Erythroblast (primary cell): ENCODE measurements at regions not wholly inside any gene's neighbourhood (a gene's known extent, or its start where the extent isn't known, plus 50 kb on each side); places are given as distances from the start of the nearest gene placed in this dataset.

ENCODE experiments used
- DNase-seq, 2 experiments: peaks; one replicate each; lab custom pipeline; 2025; lab: John Stamatoyannopoulos, UW
- GATA1 ChIP-seq: IDR thresholded peaks from 2 replicates; pipeline ENCODE4 v1.6.1; 2011; ENCODE audit warnings: low read depth, mild to moderate bottlenecking, control low read depth, low read length, moderate library complexity
- POLR2A ChIP-seq: IDR thresholded peaks from 2 replicates; pipeline ENCODE4 v1.6.1; 2011; ENCODE audit warnings: mild to moderate bottlenecking, low read length

DNA sequence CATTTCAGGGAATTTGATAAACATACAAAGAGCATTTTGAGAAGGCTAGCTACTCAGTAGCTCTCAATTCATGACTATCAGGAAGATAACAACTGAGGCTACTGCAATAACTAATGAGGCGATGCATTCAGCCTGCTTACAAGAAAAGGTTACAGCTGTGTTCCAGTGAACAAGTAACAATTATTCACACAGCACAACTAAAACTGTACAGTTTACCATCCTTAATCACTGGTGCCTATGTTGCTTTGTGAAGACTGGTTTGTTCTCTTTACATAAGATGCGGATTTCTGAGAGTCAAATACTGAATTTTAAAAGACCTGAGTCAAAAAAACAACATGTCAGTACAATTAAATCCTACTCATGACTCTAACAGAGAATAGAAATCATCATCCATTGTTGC lies 526.3 kb downstream of the OTOL1 start:
- no peak for TF ChIP-seq POLR2A
- no peak for TF ChIP-seq GATA1
- no peak for DNase-seq

DNA sequence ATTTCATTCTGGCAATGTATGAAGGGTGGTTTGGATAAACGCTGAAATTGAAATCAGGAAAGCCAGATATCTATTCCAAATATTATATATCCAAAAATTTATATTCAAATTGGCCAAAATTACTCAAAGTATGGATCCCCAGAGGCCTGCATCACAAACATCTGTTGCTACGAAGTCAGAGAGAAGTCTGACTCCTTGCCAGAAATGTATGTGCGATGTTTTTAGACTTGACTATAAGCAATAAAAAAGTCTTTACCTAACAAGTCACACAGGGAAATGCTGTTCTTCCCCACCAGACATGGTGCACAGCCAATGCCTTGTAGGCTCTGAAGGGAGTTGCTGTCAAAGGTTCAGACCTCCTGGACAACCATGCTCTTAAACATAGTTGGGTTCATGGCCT lies 533.1 kb downstream of the OTOL1 start:
- TF ChIP-seq POLR2A (no peak), GATA1 (no peak)

GRCh38 chr3:162034368-162034767 lies 537.8 kb downstream of the OTOL1 start:
- no peak for TF ChIP-seq GATA1
- TF ChIP-seq POLR2A = no peak
- DNase-seq = no peak

More for the DNA sequence above, 533.1 kb downstream of the OTOL1 start:
- DNase-seq = no peak

GRCh38 chr3:162041622-162042021 lies 545.0 kb downstream of the OTOL1 start:
- DNase-seq = no peak
- TF ChIP-seq POLR2A = no peak
- TF ChIP-seq GATA1 = no peak

DNA sequence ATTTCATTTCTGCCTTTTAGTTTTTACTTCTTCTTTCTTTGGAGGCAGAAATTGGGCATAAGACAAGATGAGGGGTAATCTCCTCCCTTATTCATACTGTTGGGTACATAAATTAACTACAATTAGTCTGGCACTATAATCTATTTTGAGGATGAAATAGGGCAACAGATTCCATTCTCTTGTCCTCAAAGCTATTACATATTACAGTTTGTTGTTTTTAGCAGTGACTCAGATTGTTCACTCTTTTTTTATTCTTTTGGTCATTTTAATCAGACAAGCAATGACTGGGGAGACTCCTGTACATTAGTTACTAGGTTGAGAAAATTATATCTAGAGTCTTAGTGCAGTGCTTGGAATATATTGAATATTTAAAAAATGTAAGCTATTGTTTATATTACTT lies 556.0 kb downstream of the OTOL1 start:
- TF ChIP-seq POLR2A (no peak), GATA1 (no peak)
- DNase-seq = no peak

DNA sequence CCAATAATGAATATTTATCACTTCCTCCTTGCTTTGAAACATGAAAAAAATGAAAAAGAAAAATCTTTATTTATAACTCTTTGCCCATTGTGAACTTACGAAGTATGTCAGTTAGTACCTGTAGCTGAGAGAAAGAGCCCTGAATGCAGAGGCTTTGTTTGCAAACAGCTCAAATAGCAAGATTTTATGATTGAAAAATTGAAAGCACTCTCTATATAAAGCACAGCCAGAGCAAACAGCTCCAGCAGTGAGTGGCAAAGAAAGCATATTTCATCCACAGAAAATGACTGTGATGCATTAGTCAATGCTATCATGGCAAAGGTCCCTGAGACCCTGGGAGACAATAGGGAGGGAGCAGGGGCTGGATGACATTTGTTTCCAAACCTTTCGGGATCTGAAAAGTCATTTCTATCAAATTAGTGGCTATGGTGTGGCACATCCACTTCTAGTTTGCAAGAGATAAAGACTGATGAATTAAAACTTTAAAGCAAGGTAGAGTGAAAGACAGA lies 576.1 kb downstream of the OTOL1 start:
- TF ChIP-seq POLR2A (no peak), GATA1 (no peak)
- no peak for DNase-seq

DNA sequence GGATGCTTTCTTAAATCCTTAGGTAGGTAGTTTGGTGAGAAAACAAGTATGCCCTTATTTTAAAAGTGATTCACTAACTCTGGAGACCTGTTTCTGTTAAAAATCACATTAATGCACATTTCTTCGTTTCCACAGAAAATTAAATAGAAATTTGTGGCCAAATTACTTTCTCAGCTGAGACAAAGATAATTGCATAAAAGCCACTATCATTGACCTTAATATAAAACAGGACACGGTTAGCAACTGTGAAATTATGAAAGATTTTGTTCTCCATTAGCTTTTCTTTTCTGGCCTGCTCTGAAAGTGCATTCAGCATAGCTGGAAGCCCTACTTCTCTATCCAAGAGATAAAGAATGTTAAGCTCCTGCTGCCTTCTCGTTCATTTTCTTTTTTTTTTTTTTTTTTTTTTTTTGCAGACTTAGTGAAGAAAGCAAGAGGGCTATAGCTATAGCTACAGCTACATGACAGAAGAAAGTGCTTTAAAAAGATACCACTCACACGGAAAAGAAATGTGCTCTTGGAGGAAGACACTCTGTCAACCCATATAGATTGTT lies 576.9 kb downstream of the OTOL1 start:
- DNase-seq = no peak

GRCh38 chr3:162077108-162077507 lies 580.5 kb downstream of the OTOL1 start:
- no peak for TF ChIP-seq GATA1
- no peak for TF ChIP-seq POLR2A
- DNase-seq = no peak

More for the DNA sequence above, 576.9 kb downstream of the OTOL1 start:
- TF ChIP-seq GATA1 (no peak), POLR2A (no peak)

GRCh38 chr3:162082516-162082915 lies 585.9 kb downstream of the OTOL1 start:
- TF ChIP-seq POLR2A = no peak
- no peak for TF ChIP-seq GATA1
- no peak for DNase-seq

DNA sequence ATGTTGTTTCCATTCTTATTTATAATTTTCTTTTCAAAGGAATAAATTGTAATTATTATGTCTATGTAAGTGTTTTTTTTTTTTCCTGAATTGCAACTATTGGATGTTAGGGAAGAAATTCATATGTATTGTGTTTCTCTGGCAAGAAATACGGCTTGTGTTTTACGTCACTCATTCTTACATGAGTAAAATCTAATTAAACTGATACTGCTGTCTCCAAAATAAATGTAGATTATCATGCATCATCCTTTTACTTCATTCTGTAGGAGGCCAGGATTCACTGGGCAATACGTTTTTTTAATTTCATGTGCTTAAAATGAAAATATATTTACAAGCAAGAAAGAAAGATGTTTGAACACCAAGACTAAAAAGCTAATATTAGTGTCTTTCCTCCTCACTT lies 590.8 kb downstream of the OTOL1 start:
- TF ChIP-seq POLR2A = no peak
- TF ChIP-seq GATA1 = no peak

DNA sequence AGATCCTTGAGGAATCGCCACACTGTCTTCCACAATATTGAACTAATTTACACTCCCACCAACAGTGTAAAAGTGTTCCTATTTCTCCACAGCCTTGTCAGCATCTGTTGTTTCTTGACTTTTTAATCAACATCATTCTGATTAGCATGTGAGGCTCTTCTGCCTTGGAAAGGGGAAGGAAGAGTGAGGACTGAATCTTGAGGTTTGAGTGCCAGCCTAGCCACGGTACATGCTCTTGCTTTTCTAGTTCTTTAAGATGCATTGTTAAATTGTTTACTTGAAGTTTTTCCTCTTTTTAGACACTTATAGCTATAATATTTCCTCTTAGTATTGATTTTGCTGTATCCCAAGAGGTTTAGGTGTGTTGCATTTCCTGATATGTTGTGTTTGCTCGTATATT lies 596.1 kb downstream of the OTOL1 start:
- DNase-seq = no peak
- no peak for TF ChIP-seq GATA1
- TF ChIP-seq POLR2A = no peak

More for the DNA sequence above, 590.8 kb downstream of the OTOL1 start:
- DNase-seq = no peak

DNA sequence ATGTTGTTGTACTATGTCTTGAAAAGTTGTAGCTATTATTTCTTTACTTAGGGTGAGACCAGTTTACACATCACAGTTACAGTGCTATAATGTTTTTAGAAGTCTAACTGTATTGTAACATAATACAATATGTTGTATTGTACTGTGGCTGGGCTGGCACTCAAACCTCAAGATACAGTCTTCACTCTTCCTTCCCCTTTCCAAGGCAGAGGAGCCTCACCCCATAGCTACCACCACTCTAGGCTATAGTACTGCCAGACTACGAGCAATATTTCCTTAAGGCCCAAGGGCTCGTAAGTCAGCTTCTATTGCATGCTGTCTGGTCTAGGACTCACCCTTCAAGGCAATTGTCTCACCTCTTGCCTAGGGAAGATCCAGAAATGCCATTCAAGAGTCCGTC lies 597.7 kb downstream of the OTOL1 start:
- DNase-seq = no peak
- TF ChIP-seq POLR2A (no peak), GATA1 (no peak)

- TF ChIP-seq GATA1 (no peak), POLR2A (no peak)
These were observed 600.3 kb downstream of the OTOL1 start for GRCh38 chr3:162096874-162097273.

GRCh38 chr3:162103808-162104207 lies 607.2 kb downstream of the OTOL1 start:
- TF ChIP-seq POLR2A = no peak
- no peak for TF ChIP-seq GATA1
- DNase-seq = no peak

More at GRCh38 chr3:162096874-162097273, 600.3 kb downstream of the OTOL1 start:
- DNase-seq = no peak

DNA sequence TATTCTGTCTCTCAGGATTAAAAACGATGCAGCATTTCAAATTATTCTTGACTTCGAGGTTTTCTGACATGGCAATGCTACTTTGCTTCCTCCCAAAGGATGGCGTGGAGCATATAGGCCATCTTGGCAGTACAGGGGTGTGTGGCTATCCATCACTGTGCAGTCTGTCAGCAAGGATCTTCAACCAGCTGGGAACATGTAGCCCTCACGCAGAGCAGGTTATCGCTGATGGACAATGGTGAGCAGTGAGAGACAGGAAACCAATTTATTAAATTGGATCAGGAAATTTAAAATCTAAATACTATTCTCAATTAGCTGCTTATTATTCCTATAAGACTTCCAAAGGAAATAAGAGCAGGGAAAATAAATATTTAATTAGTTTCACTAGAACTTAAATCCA lies 615.3 kb downstream of the OTOL1 start:
- no peak for DNase-seq
- no peak for TF ChIP-seq POLR2A
- no peak for TF ChIP-seq GATA1

DNA sequence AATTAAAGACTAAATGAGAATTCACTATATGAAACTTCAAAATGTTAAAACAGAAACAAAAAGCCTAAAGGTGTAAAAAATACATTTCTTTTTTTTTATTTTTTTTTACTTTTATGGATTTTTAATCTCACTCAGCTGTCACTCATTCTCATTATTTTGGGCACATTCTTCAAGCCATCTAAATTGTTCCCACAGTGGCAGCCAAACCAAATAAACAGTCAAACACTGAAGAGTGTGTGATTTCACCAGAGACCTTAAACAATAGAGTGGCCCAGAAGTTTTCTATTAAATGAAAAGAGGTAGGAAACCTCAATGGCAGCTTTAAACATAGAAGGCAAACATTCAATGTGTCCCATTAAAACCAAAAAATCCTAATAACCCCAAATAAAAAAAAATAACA lies 616.1 kb downstream of the OTOL1 start:
- TF ChIP-seq GATA1 = no peak
- TF ChIP-seq POLR2A = no peak
- no peak for DNase-seq
